HepG2 (cell line): ENCODE measurements at regions not wholly inside any gene's neighbourhood (a gene's known extent, or its start where the extent isn't known, plus 50 kb on each side); places are given as distances from the start of the nearest gene placed in this dataset.

Source experiments
- AHR ChIP-seq: IDR thresholded peaks from 2 replicates; pipeline ENCODE4 v1.6.1; 2018; ENCODE audit warnings: missing genetic modification reagents, missing compliant biosample characterization
- ARNT ChIP-seq: fragments of 450-650 bp; IDR thresholded peaks from 2 replicates; pipeline ENCODE4 v1.6.1; 2017
- CCAR2 ChIP-seq: fragments of 200-400 bp; formaldehyde crosslinking; optimal IDR thresholded peaks from 2 replicates; pipeline ENCODE3; 2018; ENCODE audit warnings: low read depth, mild to moderate bottlenecking, low read length, moderate library complexity
- CCDC6 ChIP-seq: sonication (generic); formaldehyde crosslinking; IDR thresholded peaks from 2 replicates; pipeline ENCODE4 v1.8.1; 2022; ENCODE audit warnings: mild to moderate bottlenecking, missing genetic modification reagents, moderate library complexity
- DMAP1 ChIP-seq: IDR thresholded peaks from 2 replicates; pipeline ENCODE4 v1.6.1; 2016
- KLF6 ChIP-seq: IDR thresholded peaks from 2 replicates; pipeline ENCODE4 v1.8.0; 2016; ENCODE audit warnings: missing biosample characterization, missing genetic modification reagents
- PHF21A ChIP-seq: sonication (generic); formaldehyde crosslinking; IDR thresholded peaks from 2 replicates; pipeline ENCODE4 v1.5.0; 2020; ENCODE audit warnings: mild to moderate bottlenecking, missing genetic modification reagents
- SIX1 ChIP-seq: sonication (generic); formaldehyde crosslinking; IDR thresholded peaks from 2 replicates; pipeline ENCODE4 v1.4.0; 2020; ENCODE audit warnings: missing genetic modification reagents, borderline replicate concordance
- SNAI1 ChIP-seq: sonication (generic); formaldehyde crosslinking; IDR thresholded peaks from 2 replicates; pipeline ENCODE4 v1.5.0; 2020; ENCODE audit warnings: mild to moderate bottlenecking, missing genetic modification reagents, borderline replicate concordance
- SOX5 ChIP-seq: IDR thresholded peaks from 2 replicates; pipeline ENCODE4 v1.6.1; 2016; ENCODE audit warnings: borderline replicate concordance
- TBP ChIP-seq: sonication (generic); formaldehyde crosslinking; IDR thresholded peaks from 2 replicates; pipeline ENCODE4 v1.5.0; 2020; ENCODE audit warnings: missing genetic modification reagents
- ZNF235 ChIP-seq: sonication (generic); formaldehyde crosslinking; IDR thresholded peaks from 2 replicates; pipeline ENCODE4 v1.8.1; 2023; ENCODE audit warnings: mild to moderate bottlenecking, missing genetic modification reagents, borderline replicate concordance
- ZNF382 ChIP-seq: sonication (generic); formaldehyde crosslinking; IDR thresholded peaks from 2 replicates; pipeline ENCODE4 v1.5.0; 2020; ENCODE audit warnings: missing genetic modification reagents, mild to moderate bottlenecking, borderline replicate concordance
- ZNF430 ChIP-seq: sonication (generic); formaldehyde crosslinking; IDR thresholded peaks from 2 replicates; pipeline ENCODE4 v1.9.0; 2021; ENCODE audit warnings: mild to moderate bottlenecking, missing genetic modification reagents
- ZNF660 ChIP-seq: sonication (generic); formaldehyde crosslinking; IDR thresholded peaks from 2 replicates; pipeline ENCODE4 v1.5.1; 2020; ENCODE audit warnings: mild to moderate bottlenecking, low read depth, missing genetic modification reagents, borderline replicate concordance
- ZNF737 ChIP-seq: sonication (generic); formaldehyde crosslinking; IDR thresholded peaks from 2 replicates; pipeline ENCODE4 v1.5.0; 2020; ENCODE audit warnings: missing genetic modification reagents, mild to moderate bottlenecking, borderline replicate concordance
- ZNF781 ChIP-seq: sonication (generic); formaldehyde crosslinking; IDR thresholded peaks from 2 replicates; pipeline ENCODE4 v1.5.1; 2020; ENCODE audit warnings: borderline replicate concordance, mild to moderate bottlenecking, missing genetic modification reagents; ENCODE audit errors: not compliant biosample characterization
- ZNF891 ChIP-seq: sonication (generic); formaldehyde crosslinking; IDR thresholded peaks from 2 replicates; pipeline ENCODE4 v1.5.0; 2020; ENCODE audit warnings: mild to moderate bottlenecking, missing genetic modification reagents
- TF ChIP-seq, protein P1 (sequence below): sonication (generic); formaldehyde crosslinking; IDR thresholded peaks from 2 replicates; pipeline ENCODE4 v1.8.1; 2023; ENCODE audit warnings: mild to moderate bottlenecking, missing genetic modification reagents
- TF ChIP-seq, protein P2 (sequence below): sonication (generic); formaldehyde crosslinking; IDR thresholded peaks from 2 replicates; pipeline ENCODE4 v1.4.0; 2020; ENCODE audit warnings: missing genetic modification reagents
- TF ChIP-seq, protein P3 (sequence below): sonication (generic); formaldehyde crosslinking; conservative IDR thresholded peaks from 2 replicates; pipeline ENCODE4 v1.4.0; 2020; ENCODE audit warnings: mild to moderate bottlenecking, missing genetic modification reagents, moderate library complexity
- TF ChIP-seq, protein P4 (sequence below): IDR thresholded peaks from 2 replicates; pipeline ENCODE4 v1.6.1; 2016; ENCODE audit warnings: missing genetic modification reagents, missing compliant biosample characterization
- TF ChIP-seq, protein P5 (sequence below): sonication (generic); formaldehyde crosslinking; IDR thresholded peaks from 2 replicates; pipeline ENCODE4 v1.8.0; 2022; ENCODE audit warnings: mild to moderate bottlenecking, missing genetic modification reagents

DNA sequence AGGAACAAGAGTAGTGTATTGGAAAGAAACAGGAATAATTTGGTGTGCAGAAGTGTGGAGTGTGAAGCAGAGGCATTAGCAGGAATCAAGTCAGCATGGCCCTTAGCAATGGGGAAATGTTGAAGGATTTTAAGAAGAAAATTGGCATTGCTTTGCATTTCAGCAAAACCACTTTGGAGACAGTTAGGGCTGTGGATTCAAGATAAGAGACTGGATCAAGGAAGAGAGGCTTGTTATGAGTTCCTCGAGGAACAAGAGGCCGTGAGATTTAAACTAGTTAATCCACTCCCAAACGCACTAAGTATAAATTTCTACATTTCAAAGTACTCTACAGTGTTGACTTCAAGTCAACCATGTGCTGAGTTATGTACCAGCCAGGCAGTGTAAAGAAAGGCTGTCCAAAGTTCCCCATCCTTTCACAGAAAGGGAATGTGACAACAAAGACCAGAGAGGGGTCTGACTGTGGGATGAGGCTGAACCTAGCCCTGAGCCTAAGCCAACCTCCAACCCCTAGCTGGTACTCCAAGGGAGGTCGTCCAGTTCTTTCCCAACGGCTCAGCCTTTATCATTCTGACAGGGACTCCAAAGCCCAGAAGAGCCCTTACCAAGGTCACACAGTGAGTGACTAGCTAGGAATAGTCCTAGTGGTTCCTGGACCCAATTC is 91.2 kb upstream of the BMP4 start (continued):
- TF ChIP-seq ZNF781 (CRISPR knock-in tag) (peak; percentile 55), ZNF737 (CRISPR knock-in tag) (no peak), ZNF382 (no peak), TBP (CRISPR knock-in tag) (no peak), SIX1 (CRISPR knock-in tag) (peak; percentile 69; the same call in 1 of the 2 replicates), CCDC6 (CRISPR knock-in tag) (peak; percentile 74; the same call in 1 of the 2 replicates), SNAI1 (CRISPR knock-in tag) (no peak), AHR (CRISPR knock-in tag) (no peak), KLF6 (CRISPR knock-in tag) (no peak), ZNF891 (CRISPR knock-in tag) (no peak), CCAR2 (no peak), DMAP1 (CRISPR knock-in tag) (no peak), ZNF235 (CRISPR knock-in tag) (no peak), ZNF430 (CRISPR knock-in tag) (no peak), ARNT (no peak), PHF21A (CRISPR knock-in tag) (peak; percentile 50), SOX5 (CRISPR knock-in tag) (peak; percentile 85), ZNF660 (CRISPR knock-in tag) (no peak)
- TF ChIP-seq, protein P1, sequence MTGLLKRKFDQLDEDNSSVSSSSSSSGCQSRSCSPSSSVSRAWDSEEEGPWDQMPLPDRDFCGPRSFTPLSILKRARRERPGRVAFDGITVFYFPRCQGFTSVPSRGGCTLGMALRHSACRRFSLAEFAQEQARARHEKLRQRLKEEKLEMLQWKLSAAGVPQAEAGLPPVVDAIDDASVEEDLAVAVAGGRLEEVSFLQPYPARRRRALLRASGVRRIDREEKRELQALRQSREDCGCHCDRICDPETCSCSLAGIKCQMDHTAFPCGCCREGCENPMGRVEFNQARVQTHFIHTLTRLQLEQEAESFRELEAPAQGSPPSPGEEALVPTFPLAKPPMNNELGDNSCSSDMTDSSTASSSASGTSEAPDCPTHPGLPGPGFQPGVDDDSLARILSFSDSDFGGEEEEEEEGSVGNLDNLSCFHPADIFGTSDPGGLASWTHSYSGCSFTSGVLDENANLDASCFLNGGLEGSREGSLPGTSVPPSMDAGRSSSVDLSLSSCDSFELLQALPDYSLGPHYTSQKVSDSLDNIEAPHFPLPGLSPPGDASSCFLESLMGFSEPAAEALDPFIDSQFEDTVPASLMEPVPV (CRISPR knock-in tag), result no peak
- TF ChIP-seq, protein P2, sequence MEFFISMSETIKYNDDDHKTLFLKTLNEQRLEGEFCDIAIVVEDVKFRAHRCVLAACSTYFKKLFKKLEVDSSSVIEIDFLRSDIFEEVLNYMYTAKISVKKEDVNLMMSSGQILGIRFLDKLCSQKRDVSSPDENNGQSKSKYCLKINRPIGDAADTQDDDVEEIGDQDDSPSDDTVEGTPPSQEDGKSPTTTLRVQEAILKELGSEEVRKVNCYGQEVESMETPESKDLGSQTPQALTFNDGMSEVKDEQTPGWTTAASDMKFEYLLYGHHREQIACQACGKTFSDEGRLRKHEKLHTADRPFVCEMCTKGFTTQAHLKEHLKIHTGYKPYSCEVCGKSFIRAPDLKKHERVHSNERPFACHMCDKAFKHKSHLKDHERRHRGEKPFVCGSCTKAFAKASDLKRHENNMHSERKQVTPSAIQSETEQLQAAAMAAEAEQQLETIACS, result no peak
- TF ChIP-seq, protein P3, sequence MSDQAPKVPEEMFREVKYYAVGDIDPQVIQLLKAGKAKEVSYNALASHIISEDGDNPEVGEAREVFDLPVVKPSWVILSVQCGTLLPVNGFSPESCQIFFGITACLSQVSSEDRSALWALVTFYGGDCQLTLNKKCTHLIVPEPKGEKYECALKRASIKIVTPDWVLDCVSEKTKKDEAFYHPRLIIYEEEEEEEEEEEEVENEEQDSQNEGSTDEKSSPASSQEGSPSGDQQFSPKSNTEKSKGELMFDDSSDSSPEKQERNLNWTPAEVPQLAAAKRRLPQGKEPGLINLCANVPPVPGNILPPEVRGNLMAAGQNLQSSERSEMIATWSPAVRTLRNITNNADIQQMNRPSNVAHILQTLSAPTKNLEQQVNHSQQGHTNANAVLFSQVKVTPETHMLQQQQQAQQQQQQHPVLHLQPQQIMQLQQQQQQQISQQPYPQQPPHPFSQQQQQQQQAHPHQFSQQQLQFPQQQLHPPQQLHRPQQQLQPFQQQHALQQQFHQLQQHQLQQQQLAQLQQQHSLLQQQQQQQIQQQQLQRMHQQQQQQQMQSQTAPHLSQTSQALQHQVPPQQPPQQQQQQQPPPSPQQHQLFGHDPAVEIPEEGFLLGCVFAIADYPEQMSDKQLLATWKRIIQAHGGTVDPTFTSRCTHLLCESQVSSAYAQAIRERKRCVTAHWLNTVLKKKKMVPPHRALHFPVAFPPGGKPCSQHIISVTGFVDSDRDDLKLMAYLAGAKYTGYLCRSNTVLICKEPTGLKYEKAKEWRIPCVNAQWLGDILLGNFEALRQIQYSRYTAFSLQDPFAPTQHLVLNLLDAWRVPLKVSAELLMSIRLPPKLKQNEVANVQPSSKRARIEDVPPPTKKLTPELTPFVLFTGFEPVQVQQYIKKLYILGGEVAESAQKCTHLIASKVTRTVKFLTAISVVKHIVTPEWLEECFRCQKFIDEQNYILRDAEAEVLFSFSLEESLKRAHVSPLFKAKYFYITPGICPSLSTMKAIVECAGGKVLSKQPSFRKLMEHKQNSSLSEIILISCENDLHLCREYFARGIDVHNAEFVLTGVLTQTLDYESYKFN (CRISPR knock-in tag), result peak; percentile 84
- TF ChIP-seq, protein P4, sequence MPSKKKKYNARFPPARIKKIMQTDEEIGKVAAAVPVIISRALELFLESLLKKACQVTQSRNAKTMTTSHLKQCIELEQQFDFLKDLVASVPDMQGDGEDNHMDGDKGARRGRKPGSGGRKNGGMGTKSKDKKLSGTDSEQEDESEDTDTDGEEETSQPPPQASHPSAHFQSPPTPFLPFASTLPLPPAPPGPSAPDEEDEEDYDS (CRISPR knock-in tag), result no peak
- TF ChIP-seq, protein P5, sequence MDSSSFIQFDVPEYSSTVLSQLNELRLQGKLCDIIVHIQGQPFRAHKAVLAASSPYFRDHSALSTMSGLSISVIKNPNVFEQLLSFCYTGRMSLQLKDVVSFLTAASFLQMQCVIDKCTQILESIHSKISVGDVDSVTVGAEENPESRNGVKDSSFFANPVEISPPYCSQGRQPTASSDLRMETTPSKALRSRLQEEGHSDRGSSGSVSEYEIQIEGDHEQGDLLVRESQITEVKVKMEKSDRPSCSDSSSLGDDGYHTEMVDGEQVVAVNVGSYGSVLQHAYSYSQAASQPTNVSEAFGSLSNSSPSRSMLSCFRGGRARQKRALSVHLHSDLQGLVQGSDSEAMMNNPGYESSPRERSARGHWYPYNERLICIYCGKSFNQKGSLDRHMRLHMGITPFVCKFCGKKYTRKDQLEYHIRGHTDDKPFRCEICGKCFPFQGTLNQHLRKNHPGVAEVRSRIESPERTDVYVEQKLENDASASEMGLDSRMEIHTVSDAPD (CRISPR knock-in tag), result no peak
